ENCODE measurements at regions not wholly inside any gene's neighbourhood (a gene's known extent, or its start where the extent isn't known, plus 50 kb on each side); places are given as distances from the start of the nearest gene placed in this dataset.

DNA sequence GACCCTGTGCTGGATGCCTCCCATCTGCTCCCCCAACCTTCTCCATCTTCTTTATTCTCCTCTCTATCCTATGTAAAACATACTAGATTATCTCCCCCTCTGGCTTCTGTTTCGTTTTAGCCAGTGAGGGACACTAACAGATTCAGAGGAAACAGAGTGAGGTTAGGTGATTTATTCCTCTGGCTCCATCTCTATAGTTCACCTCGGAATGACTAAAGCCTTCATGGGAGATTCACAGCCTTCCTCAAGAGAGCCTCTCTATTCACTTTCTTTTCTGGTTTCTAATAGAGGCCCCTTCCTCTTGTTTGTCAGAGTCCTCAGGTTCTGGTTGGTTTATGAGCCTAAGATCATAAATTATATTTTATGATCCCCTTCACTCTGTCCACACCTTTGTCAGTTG, 633.1 kb upstream of the TYRP1 start:
- no peak for DNase-seq (ENCODE audit: low spot score in 2 of 2)
- no peaks in the 10 kb centered on the region for H3K9me3 ChIP-seq
- H3K4me3 ChIP-seq = no peak overlapping the region
- H3K4me1 ChIP-seq = no peaks in the 10 kb centered on the region
- TF ChIP-seq POLR2A (IDR thresholded peaks at IDR 0.05) = no peak
- TF ChIP-seq, protein P1, sequence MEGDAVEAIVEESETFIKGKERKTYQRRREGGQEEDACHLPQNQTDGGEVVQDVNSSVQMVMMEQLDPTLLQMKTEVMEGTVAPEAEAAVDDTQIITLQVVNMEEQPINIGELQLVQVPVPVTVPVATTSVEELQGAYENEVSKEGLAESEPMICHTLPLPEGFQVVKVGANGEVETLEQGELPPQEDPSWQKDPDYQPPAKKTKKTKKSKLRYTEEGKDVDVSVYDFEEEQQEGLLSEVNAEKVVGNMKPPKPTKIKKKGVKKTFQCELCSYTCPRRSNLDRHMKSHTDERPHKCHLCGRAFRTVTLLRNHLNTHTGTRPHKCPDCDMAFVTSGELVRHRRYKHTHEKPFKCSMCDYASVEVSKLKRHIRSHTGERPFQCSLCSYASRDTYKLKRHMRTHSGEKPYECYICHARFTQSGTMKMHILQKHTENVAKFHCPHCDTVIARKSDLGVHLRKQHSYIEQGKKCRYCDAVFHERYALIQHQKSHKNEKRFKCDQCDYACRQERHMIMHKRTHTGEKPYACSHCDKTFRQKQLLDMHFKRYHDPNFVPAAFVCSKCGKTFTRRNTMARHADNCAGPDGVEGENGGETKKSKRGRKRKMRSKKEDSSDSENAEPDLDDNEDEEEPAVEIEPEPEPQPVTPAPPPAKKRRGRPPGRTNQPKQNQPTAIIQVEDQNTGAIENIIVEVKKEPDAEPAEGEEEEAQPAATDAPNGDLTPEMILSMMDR (IDR thresholded peaks at IDR 0.05) = no peak
- TF ChIP-seq EP300 (IDR thresholded peaks at IDR 0.05) = no peak
- TF ChIP-seq POLR2AphosphoS5 (IDR thresholded peaks at IDR 0.05) = no peak
- 15% methylated on average over 2 of the region's 2 CpGs for WGBS
- no peak overlapping the region for H3K27ac ChIP-seq
- no peaks in the 10 kb centered on the region for H3K27me3 ChIP-seq
- no peaks in the 10 kb centered on the region for H3K36me3 ChIP-seq

DNA sequence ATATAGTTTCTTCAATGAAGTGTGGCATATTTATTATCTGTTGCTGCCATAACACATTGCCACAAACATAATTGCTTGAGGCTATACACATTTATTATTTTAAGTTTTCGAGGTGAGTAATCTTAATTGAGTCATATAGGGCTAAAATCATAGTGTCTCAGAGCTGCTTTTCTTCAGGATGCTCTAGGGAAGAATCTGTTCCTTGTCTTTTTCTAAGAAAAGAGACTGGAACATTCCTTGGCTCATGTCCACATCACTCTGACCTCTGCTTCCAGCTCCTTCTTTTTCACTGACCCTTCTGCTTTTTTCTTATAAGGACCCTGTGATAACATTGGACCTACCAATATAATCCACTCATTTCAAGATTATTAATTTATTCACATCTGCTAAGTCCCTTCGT, 632.4 kb upstream of the TYRP1 start:
- H3K9me3 ChIP-seq = no peaks in the 10 kb centered on the region
- WGBS = 59% methylated on average over 2 of the region's 2 CpGs
- no peak for DNase-seq (ENCODE audit: low spot score in 2 of 2)

GRCh38 chr9:12065050-12065449, 628.1 kb upstream of the TYRP1 start:
- WGBS = 47% methylated on average over 3 of the region's 3 CpGs
- H3K9me3 ChIP-seq = no peaks in the 10 kb centered on the region
- H3K4me1 ChIP-seq = no peaks in the 10 kb centered on the region
- H3K27me3 ChIP-seq = no peaks in the 10 kb centered on the region
- H3K4me3 ChIP-seq = no peak overlapping the region
- no peak for TF ChIP-seq POLR2AphosphoS5 (IDR thresholded peaks at IDR 0.05)
- no peak for TF ChIP-seq POLR2A (IDR thresholded peaks at IDR 0.05)
- no peak for TF ChIP-seq EP300 (IDR thresholded peaks at IDR 0.05)
- TF ChIP-seq, protein P1 (IDR thresholded peaks at IDR 0.05) = no peak
- DNase-seq (ENCODE audit: low spot score in 2 of 2) = no peak
- H3K27ac ChIP-seq = no peak overlapping the region
- no peaks in the 10 kb centered on the region for H3K36me3 ChIP-seq

More for the DNA sequence above, 632.4 kb upstream of the TYRP1 start:
- no peaks in the 10 kb centered on the region for H3K27me3 ChIP-seq
- H3K4me3 ChIP-seq = no peak overlapping the region
- no peaks in the 10 kb centered on the region for H3K36me3 ChIP-seq
- no peak overlapping the region for H3K27ac ChIP-seq
- no peaks in the 10 kb centered on the region for H3K4me1 ChIP-seq
- TF ChIP-seq EP300 (IDR thresholded peaks at IDR 0.05) (no peak), POLR2A (IDR thresholded peaks at IDR 0.05) (no peak), POLR2AphosphoS5 (IDR thresholded peaks at IDR 0.05) (no peak)
- TF ChIP-seq, protein P1 (IDR thresholded peaks at IDR 0.05) = no peak

GRCh38 chr9:12065686-12066085, 627.5 kb upstream of the TYRP1 start:
- no peak overlapping the region for H3K4me3 ChIP-seq
- DNase-seq (ENCODE audit: low spot score in 2 of 2) = no peak
- H3K4me1 ChIP-seq = no peaks in the 10 kb centered on the region
- H3K9me3 ChIP-seq = no peaks in the 10 kb centered on the region
- no peak overlapping the region for H3K27ac ChIP-seq
- H3K36me3 ChIP-seq = no peaks in the 10 kb centered on the region
- TF ChIP-seq POLR2AphosphoS5 (IDR thresholded peaks at IDR 0.05) = no peak
- no peak for TF ChIP-seq POLR2A (IDR thresholded peaks at IDR 0.05)
- WGBS = 78% methylated on average over 3 of the region's 3 CpGs
- no peaks in the 10 kb centered on the region for H3K27me3 ChIP-seq

DNA sequence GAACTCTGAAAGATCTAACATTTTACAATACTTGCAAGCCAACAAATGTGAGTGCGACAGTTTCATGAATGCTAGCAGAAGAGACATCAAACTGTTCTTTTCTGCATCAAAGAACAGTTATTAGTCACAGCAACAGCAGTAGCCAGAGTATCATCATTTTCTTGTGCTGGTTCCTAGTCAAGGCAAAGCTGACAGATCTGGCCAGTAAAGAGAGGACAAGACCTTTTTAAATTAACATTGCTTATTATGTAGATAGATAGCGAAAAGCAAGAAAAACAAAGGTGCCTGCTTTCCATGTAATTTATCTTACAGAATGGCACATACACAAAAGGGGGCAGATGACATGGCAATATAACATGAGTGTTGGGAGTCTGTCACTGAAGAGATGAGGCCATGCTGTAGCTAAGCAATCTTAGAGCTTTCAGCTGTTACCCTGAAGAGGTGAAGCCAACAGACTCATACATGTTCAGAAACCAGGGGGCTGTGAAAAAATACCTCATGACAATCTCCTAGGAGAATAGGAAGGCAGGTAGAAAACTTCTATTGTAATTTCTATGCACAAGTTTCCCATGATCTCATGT, 626.6 kb upstream of the TYRP1 start:
- Histone ChIP-seq H3K27ac (no peak overlapping the region), H3K9me3 (no peaks in the 10 kb centered on the region), H3K4me3 (no peak overlapping the region), H3K4me1 (no peaks in the 10 kb centered on the region), H3K36me3 (no peaks in the 10 kb centered on the region), H3K27me3 (no peaks in the 10 kb centered on the region)
- DNase-seq (ENCODE audit: low spot score in 2 of 2) = no peak
- TF ChIP-seq, protein P1 (IDR thresholded peaks at IDR 0.05) = no peak
- TF ChIP-seq POLR2AphosphoS5 (IDR thresholded peaks at IDR 0.05) = no peak
- TF ChIP-seq POLR2A (IDR thresholded peaks at IDR 0.05) = no peak
- TF ChIP-seq EP300 (IDR thresholded peaks at IDR 0.05) = no peak
- WGBS = 95% methylated on average over 2 of the region's 2 CpGs

- DNase-seq (ENCODE audit: low spot score in 2 of 2) = no peak
- Histone ChIP-seq H3K27me3 (no peaks in the 10 kb centered on the region), H3K27ac (no peak overlapping the region), H3K4me3 (no peak overlapping the region), H3K9me3 (no peaks in the 10 kb centered on the region), H3K36me3 (no peaks in the 10 kb centered on the region), H3K4me1 (no peaks in the 10 kb centered on the region)
- 86% methylated on average over 4 of the region's 4 CpGs for WGBS
- TF ChIP-seq POLR2AphosphoS5 (IDR thresholded peaks at IDR 0.05) (no peak), POLR2A (IDR thresholded peaks at IDR 0.05) (no peak), EP300 (IDR thresholded peaks at IDR 0.05) (no peak)
- TF ChIP-seq, protein P1 (IDR thresholded peaks at IDR 0.05) = no peak
These were observed 623.8 kb upstream of the TYRP1 start for GRCh38 chr9:12069366-12069765.

Data from suprapubic skin (tissue), 4 donors.